CD1c-positive myeloid dendritic cell (primary cell): ENCODE measurements at regions not wholly inside any gene's neighbourhood (a gene's known extent, or its start where the extent isn't known, plus 50 kb on each side); places are given as distances from the start of the nearest gene placed in this dataset.

Source experiments
- DNase-seq: peaks from one replicate; pipeline ENCODE4 v3.0.0-alpha.2; 2016; ENCODE audit errors: extremely low spot score

DNA sequence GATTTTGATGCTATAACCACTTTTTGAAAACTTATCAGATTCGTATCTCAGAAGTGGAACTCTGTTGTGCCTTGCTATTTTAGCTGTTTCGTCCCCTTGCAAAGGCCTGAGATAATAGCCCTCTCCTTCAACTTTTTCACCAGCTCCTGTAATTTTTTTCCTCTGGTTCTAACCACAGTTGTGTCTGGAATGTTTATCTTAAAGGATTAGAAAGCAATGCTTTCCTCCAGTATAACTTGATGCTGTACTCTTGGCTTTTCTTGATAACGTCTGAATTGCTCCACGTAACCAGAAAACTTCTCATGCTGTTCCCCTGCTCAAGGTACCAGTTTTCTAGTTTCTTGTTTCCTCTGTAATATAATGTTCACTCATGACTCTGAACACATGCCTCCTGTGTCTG lies 209.4 kb downstream of the DTWD2 start:
- DNase-seq: no peak

DNA sequence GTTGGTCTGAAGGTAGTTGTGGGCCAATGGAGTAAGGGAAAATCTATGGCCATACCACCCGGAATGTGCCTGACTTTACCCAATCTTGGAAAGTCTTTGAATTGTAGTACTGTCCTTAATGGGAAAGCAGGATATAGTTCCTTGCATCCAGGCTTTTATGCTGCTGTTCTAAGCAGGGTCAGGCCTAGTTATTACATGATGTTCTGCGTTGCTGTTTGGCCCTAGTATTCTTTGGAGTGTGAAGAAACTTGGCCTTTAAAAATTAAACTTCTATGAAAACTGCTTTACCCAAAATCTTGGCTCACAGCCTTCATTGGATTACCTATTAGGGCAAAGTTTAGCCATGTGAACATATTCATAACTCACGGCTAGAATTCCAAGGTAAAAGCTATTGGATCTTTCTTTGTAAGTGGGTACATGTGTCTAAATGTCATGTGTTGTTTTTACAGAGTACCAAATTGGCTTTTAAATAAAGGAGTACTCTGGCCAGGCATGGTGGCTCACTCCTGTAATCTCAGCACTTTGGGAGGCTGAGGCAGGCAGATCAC lies 211.1 kb downstream of the DTWD2 start:
- no peak for DNase-seq

DNA sequence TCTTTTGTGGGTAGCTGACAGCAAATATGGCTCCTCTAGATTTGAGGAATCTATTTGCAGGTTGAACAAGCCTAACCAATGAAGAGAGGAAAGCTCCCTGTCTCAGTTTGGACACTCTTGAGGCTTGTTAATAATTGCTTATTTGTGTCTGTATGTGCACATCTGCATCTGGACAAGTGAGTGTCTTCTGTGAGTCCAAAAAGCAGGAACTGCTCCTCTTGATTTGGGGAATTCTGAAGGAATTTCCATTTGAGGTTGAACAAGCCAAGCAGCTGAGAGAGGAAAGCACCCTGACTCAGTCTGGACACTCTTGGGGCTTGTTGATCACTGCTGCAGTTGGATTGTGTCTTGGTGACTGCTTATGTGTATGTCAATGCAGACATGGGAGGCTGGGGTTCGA lies 211.6 kb downstream of the DTWD2 start:
- no peak for DNase-seq

DNA sequence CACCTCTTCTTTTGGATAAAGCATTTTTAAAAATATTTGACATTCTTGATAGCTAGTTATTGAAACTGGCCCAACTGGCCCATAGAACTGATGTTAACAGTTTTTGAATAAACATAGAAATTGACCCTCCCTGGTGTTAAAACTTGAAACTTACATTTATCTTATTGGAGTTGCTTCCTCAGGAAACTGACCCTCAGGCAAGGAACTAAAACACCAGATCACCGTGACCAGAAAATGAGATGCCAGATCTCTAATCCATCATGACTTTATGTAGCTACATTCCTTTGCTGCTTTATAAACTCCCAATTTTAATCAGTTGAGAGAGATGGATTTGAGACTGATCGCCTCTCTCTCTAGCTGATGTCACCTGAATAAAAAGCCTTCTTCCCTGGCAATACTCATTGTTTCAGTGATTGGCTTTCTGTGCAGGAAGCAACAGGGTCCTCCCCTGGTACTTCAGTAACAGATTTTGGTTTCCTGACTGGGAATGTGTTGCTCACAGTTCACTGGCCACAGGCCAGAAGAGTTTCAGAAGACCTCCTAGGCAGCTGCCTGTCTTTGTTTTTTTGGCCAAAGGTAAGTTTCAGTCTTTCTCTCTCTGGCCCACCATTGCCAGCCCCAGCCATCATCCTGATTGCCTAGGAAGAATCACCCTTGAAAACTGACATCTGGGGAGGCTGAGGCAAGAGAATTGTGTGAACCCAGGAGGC lies 212.4 kb downstream of the DTWD2 start:
- DNase-seq: no peak

DNA sequence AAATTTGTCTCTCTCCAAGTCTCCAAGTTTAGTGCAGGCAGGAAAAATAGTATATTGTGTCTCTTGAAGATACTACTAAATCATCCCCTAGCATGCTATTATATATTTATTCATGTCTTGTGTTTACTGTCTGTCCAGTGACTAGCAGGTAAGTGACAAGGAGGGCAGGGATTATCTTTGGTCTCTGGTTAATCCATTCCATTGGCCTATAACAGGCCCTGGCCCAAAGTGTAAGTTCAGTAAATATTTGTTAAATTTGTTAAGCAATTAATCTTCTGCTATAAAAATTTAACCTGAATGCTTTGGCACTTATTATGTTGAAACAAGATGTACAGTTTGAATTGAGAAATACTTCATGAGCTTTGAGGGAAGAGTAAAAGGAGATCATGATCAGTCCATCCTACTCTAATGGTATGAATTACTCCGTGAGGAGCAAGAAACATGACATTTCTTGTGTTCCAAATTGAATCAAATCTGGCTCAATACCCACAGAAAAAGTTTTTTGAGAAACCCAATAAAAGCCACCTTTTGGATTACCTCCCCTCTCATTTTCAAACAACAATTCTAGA lies 219.7 kb downstream of the DTWD2 start:
- no peak for DNase-seq

DNA sequence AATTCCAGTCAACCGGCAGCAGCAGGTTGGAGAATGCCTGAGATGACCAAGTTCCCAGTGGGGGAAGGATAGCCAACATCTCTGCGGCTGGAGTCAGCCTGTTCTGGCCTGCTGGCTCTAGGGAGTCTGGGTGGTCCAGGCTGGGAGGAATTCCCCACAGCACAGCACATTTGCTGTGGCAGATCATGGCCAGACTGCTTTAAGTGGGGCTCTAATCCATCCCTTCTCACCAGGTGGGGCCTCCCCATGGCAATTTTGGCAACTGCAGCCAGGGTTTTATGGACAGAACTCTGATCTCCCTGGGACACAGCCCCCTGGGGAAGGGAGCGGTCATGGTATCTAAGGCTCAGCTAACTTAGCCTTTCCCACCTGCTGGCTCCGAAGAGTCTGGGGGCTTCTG lies 226.1 kb downstream of the DTWD2 start:
- no peak for DNase-seq

DNA sequence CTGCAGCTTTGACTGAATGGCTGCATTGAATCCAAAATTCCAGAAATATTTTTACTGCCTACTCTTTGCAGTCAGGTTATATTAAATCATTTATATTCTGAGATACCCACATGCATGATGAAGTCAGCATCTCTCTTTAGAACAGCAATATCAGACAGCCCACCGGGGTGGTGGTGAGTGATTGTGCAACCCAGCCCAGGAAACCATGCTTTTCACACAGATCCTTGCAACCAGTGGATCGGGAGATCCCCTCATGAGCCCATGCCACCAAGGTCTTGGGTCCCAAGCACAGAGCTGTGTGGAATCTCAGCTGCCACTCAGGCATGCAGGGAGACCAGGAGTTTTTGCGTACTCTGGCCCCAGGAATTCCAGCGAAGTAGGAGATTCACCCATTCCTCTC lies 226.5 kb downstream of the DTWD2 start:
- no peak for DNase-seq

DNA sequence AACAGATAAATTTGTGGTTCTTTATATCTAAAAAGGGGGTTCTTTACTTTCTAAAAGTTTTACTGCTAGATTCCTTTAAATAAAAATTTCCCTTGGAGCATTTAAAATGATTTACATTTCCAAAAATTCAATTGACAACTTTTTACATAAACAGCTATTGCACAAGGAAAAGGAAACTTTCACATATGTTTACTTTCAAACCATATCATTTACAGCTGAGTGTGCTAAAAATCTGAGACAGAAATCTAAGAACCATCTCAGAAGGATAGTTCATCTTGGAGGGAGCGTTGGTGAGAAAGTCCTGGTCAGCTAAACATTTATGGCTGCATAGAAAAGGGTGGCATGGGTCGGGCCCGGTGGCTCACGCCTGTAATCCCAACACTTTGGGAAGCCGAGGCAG lies 235.4 kb downstream of the DTWD2 start:
- DNase-seq: no peak

DNA sequence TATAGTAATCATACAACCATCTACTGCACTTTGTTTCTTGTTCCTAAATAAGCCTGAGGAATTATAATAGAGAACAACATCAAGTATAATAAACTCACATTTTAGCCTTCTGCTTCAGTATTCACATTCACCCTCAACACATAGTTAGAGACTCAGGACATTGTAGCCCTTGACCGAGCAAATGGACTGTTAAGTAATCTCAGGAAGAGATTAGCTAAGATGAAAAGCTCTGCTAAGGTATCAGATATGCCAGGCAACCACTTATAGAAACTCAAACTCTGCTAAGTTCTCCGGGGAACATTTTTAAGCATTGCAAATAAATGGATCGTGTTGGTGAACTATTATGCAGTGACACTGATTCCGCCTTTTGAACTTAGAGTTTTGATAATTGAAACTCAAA lies 252.0 kb downstream of the DTWD2 start:
- no peak for DNase-seq

DNA sequence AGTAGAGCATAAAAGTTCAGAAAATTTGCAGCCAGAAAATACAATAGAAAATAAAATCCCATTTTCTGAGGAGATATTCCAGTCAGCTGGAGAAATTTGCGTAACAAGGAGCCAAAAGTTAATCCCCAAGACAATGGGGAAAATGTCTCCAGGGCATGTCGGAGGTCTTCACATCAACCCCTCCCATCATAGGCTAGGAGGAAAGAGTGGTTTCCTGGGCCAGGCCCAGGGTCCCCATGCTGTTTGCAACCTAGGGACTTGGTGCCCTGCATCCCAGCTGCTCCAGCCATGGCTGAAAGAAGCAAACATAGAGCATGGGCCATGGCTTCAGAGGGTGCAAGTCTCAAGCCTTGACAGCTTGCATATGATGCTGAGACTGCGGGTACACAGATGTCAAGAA lies 255.0 kb downstream of the DTWD2 start:
- DNase-seq: no peak

DNA sequence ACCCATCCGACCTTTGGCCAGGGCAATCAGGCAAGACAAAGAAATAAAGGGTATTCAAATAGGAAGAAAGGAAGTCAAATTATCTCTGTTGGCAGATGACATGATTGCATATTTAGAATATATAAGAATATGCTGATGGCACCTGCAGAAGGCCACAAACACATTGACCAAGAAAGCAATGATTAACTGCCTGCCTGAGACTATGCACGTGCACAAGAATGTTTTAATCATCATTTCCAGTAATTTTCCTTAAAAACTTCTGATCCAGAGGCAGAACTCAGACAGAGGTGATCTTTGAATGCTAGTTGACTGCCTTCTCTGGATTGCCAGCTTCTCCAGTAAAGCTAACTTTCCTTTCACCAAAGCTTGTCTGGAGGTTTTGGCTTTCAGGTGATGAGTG lies 260.2 kb downstream of the DTWD2 start:
- no peak for DNase-seq

DNA sequence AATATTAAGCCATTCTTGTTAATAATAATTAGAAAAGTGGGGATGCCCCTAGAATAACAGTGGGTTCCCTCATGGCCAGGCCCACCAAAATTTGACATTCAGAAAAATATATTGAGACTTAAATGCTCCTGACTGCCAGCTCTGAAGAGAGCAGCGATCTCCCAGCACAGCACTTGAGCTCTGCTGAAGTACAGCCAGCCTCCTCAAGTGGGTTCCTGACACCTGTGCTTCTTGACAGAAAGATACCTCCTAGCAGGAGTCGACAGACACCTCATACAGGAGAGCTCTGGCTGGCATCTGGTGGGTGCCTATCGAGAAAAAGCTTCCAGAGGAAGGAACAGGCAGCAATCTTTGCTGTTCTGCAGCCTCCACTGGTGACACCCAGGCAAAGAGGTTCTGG lies 261.5 kb downstream of the DTWD2 start:
- DNase-seq: no peak

DNA sequence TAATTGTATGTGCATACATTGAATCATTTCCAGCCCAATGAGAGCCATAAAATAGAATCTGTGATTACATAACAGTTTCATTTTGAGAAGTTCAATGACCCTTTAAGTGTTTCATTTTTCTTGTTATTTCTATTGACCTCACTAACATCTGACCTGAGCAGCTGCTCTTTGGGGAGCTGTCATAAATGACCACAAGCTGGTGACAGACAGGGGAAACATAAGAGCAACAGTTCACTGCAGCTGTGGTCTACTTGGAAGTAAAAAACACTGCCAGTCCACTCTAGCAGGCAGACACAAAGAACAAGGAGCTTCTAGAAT lies 265.4 kb downstream of the DTWD2 start:
- no peak for DNase-seq

DNA sequence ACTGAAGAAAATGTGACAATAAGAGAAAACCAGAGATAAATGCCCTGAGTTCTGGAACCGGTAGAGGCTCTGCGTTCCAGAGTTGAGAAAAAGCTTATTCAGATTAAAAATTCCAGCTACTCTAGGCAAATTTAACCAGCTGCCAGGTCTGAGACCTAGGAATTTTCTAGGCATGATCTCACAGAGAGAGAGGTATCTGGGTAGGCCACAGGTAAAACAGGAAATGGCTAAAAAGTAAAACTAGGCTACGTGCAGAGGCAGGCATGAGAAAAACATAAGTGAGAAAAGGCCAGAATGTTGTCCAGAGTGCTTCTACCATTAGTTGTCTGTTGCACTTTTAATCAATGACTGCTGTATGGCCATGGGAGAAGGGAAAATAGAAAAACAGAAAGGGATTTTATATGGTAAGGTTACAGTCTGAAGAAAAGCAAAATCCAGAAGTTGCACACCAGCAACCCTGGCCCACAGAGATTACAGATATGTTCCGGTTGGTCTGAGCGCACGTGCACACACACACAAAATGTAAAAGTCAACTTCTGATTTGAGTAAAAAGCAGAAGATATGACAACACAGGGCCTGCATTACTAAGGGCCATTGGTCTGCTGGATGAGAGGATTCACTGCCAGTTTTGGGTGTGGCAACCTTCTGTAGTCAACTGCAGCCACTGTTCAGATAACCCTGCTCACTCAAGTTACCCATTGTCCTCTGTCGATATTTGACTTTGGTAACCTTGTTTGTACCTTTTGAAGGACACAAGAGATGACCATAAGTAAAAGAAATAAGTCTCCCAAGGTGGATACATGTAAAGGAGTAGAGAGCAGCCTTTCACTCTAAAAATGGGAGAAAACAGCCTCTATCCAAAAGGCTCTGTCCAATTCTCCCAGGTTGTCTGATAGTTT lies 266.0 kb downstream of the DTWD2 start:
- DNase-seq: no peak

DNA sequence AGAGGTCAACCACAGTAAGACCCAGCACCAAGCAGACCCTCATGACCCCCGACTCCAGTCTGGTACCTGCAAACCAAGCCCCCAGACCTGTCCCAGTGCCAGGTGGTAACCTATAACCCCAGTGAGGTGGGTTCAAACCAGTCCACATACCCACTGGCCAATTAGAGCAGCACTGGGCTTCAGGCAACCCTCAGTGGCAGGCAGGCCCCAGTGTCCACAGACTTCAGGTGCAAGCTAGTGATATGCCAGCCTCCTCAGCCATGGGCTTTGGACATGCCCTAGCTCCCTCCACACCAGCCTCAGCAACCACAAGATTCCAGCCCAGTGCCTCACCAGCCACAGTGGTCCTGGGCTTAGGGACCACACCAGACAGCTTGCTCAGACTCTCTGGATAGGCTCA lies 276.6 kb downstream of the DTWD2 start:
- DNase-seq: no peak

DNA sequence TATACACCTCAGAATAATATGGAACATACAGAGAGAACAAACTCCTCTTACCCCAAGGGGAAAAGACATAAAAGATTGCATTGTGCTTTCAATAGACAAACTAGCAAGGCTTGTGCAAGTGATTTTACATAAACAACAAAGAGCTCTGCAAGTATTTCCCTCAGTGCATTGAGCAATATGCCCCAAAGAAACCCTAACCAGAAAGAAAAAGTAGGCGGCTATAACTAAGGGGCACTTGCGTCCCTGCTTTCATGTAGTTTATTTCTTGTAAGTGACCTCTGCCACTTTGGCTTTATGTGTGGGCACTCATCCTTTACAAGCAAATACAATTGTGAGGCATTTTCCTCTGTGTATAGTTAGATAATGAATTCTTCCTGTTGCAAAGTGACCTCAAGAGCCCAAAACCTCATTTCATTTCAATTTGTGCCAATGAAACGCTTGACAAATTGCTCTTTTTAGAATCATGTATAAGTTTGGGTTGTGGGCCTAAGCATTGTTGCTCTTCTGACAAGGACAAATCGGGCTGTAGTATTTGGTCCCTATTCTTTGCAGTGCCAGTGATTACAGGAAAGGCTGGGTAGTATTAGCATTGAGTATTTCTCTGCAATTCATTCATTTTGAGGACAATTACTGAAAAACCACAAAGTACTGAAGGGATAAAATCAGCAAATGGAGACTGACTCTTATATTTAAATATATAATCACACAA lies 282.2 kb downstream of the DTWD2 start:
- no peak for DNase-seq

DNA sequence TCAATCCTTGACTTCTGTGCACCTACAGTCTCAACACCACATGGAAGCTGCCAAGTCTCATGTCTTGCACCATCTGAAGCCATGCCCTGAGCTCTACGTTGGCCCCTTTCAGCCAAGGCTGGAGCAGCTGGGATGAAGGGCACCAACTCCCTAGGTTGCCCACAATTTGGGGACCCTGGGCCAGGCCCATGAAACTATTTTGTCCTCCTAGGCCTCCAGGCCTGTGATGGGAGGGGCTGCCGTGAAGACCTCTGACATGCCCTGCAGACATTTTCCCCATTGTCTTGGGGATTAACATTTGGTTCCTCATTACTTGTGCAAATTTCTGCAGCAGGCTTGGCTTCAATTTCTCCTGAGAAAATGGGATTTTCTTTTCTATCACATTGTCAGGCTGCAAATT lies 285.1 kb downstream of the DTWD2 start:
- no peak for DNase-seq

DNA sequence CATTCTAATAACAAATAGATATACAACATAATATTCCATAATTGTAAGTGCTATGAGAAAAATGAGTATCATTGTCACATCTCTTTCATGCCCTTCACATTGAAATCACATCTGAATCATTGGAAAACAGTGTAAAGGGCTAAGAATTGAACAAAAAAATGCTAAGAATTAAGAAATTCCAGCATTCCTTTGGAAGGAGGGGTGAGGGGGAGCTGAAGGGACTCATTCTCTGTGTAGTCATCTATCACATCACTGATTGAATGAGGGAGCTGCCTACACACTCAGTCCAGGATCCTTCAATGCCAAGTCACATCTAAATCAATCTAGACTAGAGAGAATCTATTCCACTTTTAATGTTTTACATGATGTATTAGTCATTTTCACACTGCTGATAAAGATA lies 286.6 kb downstream of the DTWD2 start:
- DNase-seq: no peak

DNA sequence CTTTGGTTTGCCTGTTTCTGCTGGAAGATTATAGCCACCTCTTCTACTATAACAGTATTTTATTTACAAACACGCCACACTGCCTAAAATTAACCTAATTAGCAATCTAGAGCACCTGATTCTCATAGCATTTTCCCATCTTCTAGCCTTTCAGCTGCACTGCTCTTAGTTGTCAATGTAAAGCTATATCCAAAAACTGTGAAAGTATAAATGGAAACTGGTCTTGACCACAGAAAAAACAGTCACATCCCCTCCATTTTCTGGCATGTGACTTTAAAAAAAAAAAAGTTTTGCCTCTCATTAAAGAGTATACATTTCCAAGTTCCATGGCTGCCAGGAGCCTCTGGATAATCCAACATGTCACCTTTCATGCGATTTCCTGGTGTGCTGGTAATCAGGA lies 287.8 kb downstream of the DTWD2 start:
- DNase-seq: no peak

DNA sequence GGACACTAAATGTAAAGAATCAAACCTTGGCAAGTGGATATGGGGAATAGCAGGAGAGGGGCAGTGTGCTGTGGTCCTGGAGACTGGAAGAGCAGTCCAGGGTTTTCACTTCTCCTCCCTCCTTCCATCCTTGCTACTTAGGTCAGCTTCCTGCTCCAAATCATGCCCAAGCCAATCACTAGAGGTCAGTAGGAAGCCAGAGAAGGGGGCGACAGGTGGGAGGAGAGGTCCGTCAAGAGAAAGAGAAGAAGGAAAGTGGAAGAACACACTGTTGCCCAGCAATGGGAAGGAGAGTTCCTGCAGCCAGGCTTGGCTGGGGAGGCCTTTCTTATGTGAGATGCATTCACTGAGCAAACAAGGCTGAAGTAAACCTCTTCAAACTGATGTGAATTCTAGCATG lies 289.6 kb downstream of the DTWD2 start:
- DNase-seq: no peak

DNA sequence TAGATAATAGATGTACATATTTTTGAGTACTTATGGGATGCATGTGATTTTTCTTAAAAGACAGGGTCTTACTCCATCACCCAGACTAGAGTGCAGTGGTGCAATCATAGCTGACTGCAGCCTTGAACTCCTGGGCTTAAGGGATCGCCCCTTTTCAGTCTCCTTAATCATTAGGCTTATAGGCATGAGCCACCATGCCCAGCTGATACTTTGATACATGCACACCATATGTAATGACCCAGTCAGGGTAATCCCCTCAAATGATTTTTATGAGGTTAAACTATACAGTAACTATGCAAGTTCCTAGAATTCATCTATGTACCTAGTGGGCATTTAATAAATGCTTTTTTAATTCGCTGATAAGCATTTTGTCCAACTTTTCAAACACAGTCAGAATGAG lies 292.3 kb downstream of the DTWD2 start:
- DNase-seq: no peak

DNA sequence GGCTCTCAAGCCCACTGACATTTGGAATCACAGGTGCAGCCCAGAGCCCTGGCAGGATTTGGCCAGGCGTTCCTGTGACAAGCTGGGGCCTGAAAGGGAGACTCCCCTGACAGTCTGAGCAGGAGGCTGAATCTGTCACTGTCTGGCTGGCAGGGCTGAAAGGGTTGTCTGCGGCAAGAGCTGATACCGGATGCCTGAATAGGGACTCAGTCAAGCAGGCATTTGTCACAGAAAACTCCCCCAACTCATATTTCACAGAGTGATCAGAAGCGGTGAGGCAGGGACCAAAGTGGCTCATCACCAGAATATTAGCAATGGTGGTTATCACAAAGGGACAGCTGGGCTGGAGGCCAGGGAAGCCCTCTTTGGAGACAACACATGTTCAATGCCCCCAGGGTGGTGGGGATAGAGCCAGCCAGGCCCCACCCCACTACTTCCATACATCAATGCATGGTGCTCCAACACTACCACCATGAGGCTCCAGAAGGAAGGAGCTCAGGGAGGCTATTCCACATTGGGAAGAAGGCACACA lies 295.5 kb downstream of the DTWD2 start:
- DNase-seq: no peak
